HL-60 (cell line): ENCODE measurements at regions not wholly inside any gene's neighbourhood (a gene's known extent, or its start where the extent isn't known, plus 50 kb on each side); places are given as distances from the start of the nearest gene placed in this dataset.

Experiments
- CTCF ChIP-seq: IDR thresholded peaks from one replicate; pipeline ENCODE4 v1.5.1; 2011; ENCODE audit warnings: low read length, control low read depth, inconsistent platforms; ENCODE audit not compliant: insufficient read depth
- GABPA ChIP-seq: IDR thresholded peaks from 2 replicates; pipeline ENCODE4 v1.6.1; 2012; ENCODE audit warnings: low read depth
- POLR2AphosphoS5 ChIP-seq: IDR thresholded peaks from 2 replicates; pipeline ENCODE4 v1.6.1; 2012; ENCODE audit warnings: low read depth
- REST ChIP-seq: IDR thresholded peaks from 2 replicates; pipeline ENCODE4 v1.6.1; 2012; ENCODE audit warnings: low read depth; ENCODE audit not compliant: insufficient replicate concordance

DNA sequence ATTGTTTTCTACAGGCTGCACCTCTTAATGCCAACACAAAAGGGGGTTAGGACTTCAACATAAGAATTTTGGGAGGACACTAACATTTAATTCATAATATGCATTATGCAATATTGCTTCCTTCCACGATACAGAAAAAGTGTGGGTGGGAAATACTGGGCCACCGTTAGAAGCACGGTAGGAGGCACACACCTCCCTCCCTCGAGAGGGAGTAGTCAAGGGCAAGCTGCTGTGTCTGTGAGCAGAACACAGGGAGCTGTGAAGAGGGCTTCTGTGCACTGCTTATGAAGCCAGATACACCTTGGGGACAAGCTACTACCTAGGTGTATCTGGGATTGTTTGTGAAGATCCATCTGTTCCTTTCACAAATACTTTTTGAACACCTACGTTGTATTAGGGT, 109.3 kb upstream of the PLET1 start:
- TF ChIP-seq GABPA (no peak), CTCF (no peak), POLR2AphosphoS5 (no peak), REST (no peak)
